GM10266 (cell line): ENCODE measurements at regions not wholly inside any gene's neighbourhood (a gene's known extent, or its start where the extent isn't known, plus 50 kb on each side); places are given as distances from the start of the nearest gene placed in this dataset.
"Not testable (repeated sequence)": the region's sequence is repeated elsewhere in the genome, so short reads cannot be mapped to it uniquely, and the experiment has no call there.

ENCODE experiments used
- DNase-seq: peaks from one replicate; pipeline ENCODE4 v3.0.0; 2012; ENCODE audit errors: extremely low spot score
- CTCF ChIP-seq: IDR thresholded peaks from 2 replicates; pipeline ENCODE4 v1.5.1; 2012; ENCODE audit warnings: mild to moderate bottlenecking, low read depth; ENCODE audit not compliant: control insufficient read depth, insufficient read depth; ENCODE audit errors: missing control alignments

DNA sequence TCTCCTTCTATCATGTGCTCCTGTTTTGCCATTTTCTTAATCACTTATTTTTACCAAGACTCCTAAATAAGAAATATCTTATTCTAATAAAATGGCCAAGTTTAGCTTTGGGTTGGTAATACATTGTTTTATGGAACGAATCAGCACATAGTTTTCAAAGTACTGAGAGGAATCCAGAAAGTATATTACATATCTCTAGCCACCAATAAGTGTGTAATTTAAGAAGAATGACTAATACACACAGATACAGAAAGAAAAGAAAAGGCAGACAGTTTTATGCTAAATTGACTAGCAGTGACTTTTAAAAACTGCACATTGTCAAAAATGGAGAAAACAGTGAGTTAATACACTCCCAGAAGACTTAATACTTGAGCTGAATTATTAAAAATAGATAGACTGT lies 167.0 kb upstream of the IL15 start:
- no peak for TF ChIP-seq CTCF
- no peak for DNase-seq

GRCh38 chr4:141473026-141473540 lies 163.3 kb upstream of the IL15 start:
- no peak for TF ChIP-seq CTCF
- DNase-seq = no peak

GRCh38 chr4:141473952-141474351 lies 162.4 kb upstream of the IL15 start:
- DNase-seq = no peak

GRCh38 chr4:141480950-141481349 lies 155.4 kb upstream of the IL15 start:
- no peak for TF ChIP-seq CTCF
- no peak for DNase-seq

More at GRCh38 chr4:141473952-141474351, 162.4 kb upstream of the IL15 start:
- TF ChIP-seq CTCF = no peak

- not testable (repeated sequence) for DNase-seq
Measured at GRCh38 chr4:141484298-141484697, 152.1 kb upstream of the IL15 start.

DNA sequence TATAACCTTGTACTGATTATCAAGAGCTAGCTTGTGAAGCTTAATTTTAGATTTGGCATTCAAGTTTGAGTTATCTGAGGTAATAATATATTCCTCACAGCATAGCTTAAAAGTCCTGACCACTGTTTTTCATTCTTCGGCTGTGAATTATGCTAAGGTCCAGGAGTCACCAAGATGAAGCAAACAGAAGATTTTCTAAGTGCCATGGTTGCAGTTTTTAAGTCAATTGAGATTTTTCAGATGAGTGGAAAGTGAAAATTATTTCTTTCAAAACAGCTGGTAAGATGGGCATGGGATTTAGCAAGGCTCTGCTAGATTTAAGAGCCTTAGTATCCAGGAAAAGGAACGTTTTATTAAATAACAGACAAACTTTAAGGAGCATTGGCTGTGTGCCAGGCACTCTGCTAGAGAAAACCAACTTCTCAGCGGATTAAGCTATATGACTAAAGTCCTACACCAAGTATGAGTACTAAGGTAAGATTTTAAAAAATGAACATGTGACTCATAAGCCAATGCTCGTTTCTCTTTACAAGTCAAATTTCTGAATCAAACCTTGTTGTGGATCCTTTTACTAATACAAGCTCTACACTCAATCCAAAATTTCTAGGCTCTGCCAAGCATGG lies 149.9 kb upstream of the IL15 start:
- TF ChIP-seq CTCF = no peak
- DNase-seq = no peak

- no peak for TF ChIP-seq CTCF
- no peak for DNase-seq
Measured at GRCh38 chr4:141497627-141498026, 138.8 kb upstream of the IL15 start.
